ENCODE measurements at regions not wholly inside any gene's neighbourhood (a gene's known extent, or its start where the extent isn't known, plus 50 kb on each side); places are given as distances from the start of the nearest gene placed in this dataset.

DNA sequence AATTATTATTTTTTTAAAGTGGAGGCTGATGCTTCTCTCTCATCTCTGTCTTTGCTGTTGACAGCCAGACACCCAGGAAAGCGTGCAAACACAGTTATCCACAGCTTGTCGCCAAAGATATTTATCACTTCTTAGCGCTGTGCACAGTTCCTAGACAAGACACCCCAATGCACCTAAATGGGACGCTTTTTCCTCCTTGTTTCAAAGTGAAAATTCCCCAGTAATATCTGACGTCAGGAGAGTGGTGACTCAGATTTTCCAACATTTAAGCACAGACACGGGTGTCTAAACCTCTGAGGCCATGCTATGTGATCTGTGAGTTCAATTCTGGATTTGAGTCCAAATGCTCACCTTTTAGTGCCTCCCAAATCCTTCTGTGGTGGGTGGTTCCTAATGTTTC is 151.6 kb downstream of the EMX2 start:
- TF ChIP-seq, protein P1, sequence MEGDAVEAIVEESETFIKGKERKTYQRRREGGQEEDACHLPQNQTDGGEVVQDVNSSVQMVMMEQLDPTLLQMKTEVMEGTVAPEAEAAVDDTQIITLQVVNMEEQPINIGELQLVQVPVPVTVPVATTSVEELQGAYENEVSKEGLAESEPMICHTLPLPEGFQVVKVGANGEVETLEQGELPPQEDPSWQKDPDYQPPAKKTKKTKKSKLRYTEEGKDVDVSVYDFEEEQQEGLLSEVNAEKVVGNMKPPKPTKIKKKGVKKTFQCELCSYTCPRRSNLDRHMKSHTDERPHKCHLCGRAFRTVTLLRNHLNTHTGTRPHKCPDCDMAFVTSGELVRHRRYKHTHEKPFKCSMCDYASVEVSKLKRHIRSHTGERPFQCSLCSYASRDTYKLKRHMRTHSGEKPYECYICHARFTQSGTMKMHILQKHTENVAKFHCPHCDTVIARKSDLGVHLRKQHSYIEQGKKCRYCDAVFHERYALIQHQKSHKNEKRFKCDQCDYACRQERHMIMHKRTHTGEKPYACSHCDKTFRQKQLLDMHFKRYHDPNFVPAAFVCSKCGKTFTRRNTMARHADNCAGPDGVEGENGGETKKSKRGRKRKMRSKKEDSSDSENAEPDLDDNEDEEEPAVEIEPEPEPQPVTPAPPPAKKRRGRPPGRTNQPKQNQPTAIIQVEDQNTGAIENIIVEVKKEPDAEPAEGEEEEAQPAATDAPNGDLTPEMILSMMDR (IDR thresholded peaks at IDR 0.05) = no peak
- TF ChIP-seq POLR2AphosphoS5 (IDR thresholded peaks at IDR 0.05) = no peak
